ENCODE measurements at regions not wholly inside any gene's neighbourhood (a gene's known extent, or its start where the extent isn't known, plus 50 kb on each side); places are given as distances from the start of the nearest gene placed in this dataset.
A peak's percentile ranks its signal among the peaks of the same experiment; 100 is the strongest.

GRCh38 chr1:101290922-101291561, 54.2 kb downstream of the S1PR1 start:
- no peak for DNase-seq (ENCODE audit: low read depth in 2 of 2)

GRCh38 chr1:101291562-101292380, 55.0 kb downstream of the S1PR1 start:
- DNase-seq (ENCODE audit: low read depth in 2 of 2), result no peak

- DNase-seq (ENCODE audit: low read depth in 2 of 2), result no peak
Measured at GRCh38 chr1:101293461-101294051, 56.7 kb downstream of the S1PR1 start.

- no peak for DNase-seq (ENCODE audit: low read depth in 2 of 2)
Measured at GRCh38 chr1:101295209-101295608, 58.4 kb downstream of the S1PR1 start.

GRCh38 chr1:101298663-101299062, 61.8 kb downstream of the S1PR1 start:
- no peak for DNase-seq (ENCODE audit: low read depth in 2 of 2)

GRCh38 chr1:101299141-101299540, 62.3 kb downstream of the S1PR1 start:
- no peak for DNase-seq (ENCODE audit: low read depth in 2 of 2)

GRCh38 chr1:101299710-101300109, 62.9 kb downstream of the S1PR1 start:
- no peak for DNase-seq (ENCODE audit: low read depth in 2 of 2)

GRCh38 chr1:101300916-101301315, 64.1 kb downstream of the S1PR1 start:
- DNase-seq (ENCODE audit: low read depth in 2 of 2), result no peak

GRCh38 chr1:101301446-101302057, 64.7 kb downstream of the S1PR1 start:
- no peak for DNase-seq (ENCODE audit: low read depth in 2 of 2)

GRCh38 chr1:101302831-101303511, 66.2 kb downstream of the S1PR1 start:
- no peak for DNase-seq (ENCODE audit: low read depth in 2 of 2)

- no peak for DNase-seq (ENCODE audit: low read depth in 2 of 2)
Measured at GRCh38 chr1:101307985-101308689, 71.3 kb downstream of the S1PR1 start.

GRCh38 chr1:101308935-101309333, 72.1 kb downstream of the S1PR1 start:
- DNase-seq (ENCODE audit: low read depth in 2 of 2), result no peak

GRCh38 chr1:101309334-101310311, 72.8 kb downstream of the S1PR1 start:
- DNase-seq (ENCODE audit: low read depth in 2 of 2), result peak; percentile 38 to 49

- no peak for DNase-seq (ENCODE audit: low read depth in 2 of 2)
Measured at GRCh38 chr1:101310506-101310905, 73.7 kb downstream of the S1PR1 start.

- DNase-seq (ENCODE audit: low read depth in 2 of 2), result no peak
Measured at GRCh38 chr1:101311146-101311920, 74.5 kb downstream of the S1PR1 start.

- no peak for DNase-seq (ENCODE audit: low read depth in 2 of 2)
Measured at GRCh38 chr1:101312147-101312546, 75.3 kb downstream of the S1PR1 start.

- no peak for DNase-seq (ENCODE audit: low read depth in 2 of 2)
Measured at GRCh38 chr1:101313356-101313755, 76.5 kb downstream of the S1PR1 start.

- no peak for DNase-seq (ENCODE audit: low read depth in 2 of 2)
Measured at GRCh38 chr1:101314244-101314643, 77.4 kb downstream of the S1PR1 start.

- no peak for DNase-seq (ENCODE audit: low read depth in 2 of 2)
Measured at GRCh38 chr1:101316256-101316655, 79.4 kb downstream of the S1PR1 start.

All from stimulated activated CD4-positive, alpha-beta T cell treated with anti-CD3 and anti-CD28 coated beads, Interleukin-1b, Interleukin-23, amount 100 ng/mL, for 1 hour (primary cell).